Common myeloid progenitor, CD34-positive (primary cell): ENCODE measurements at regions not wholly inside any gene's neighbourhood (a gene's known extent, or its start where the extent isn't known, plus 50 kb on each side); places are given as distances from the start of the nearest gene placed in this dataset.

Experiments
- CTCF ChIA-PET: fragments of 350-600 bp; sonication (Branson Sonifier 250); formaldehyde crosslinking; loops from one replicate; lab custom pipeline; 2021; ENCODE audit warnings: antibody characterized with exemption; lab: Charles Lee
- POLR2A ChIA-PET: fragments of 350-600 bp; sonication (Branson Sonifier 250); formaldehyde crosslinking; loops from one replicate; lab custom pipeline; 2021; ENCODE audit warnings: antibody characterized with exemption; lab: Charles Lee
- DNase-seq, 3 donors: peaks; one replicate each; pipeline versions ENCODE4 v3.0.0 to v3.0.0-alpha.2; 2013
- H3K27ac ChIP-seq, 2 experiments: 1 replicate in 1 of 2; 2 replicates in 1 of 2; pipeline ENCODE4 v1.7.0; 2013; ENCODE audit warnings: inconsistent platforms in 2 of 2, low read length in 2 of 2, mild to moderate bottlenecking in 2 of 2, low read depth in 1 of 2, moderate library complexity in 1 of 2; ENCODE audit not compliant: severe bottlenecking in 2 of 2, insufficient read depth in 1 of 2, poor library complexity in 1 of 2
- H3K27me3 ChIP-seq, 5 experiments: replicated peaks in 2 of 5; 1 replicate in 3 of 5; 2 replicates in 2 of 5; pipeline versions ENCODE4 v1.6.1 to v1.7.0; 2013; ENCODE audit warnings: low read length in 4 of 5, mild to moderate bottlenecking in 2 of 5, moderate library complexity in 2 of 5, inconsistent platforms in 1 of 5; ENCODE audit not compliant: insufficient read depth in 5 of 5, control insufficient read depth in 4 of 5
- H3K36me3 ChIP-seq, 4 experiments: 1 replicate in 2 of 4; 2 replicates in 2 of 4; pipeline versions ENCODE4 v1.6.1 to v1.7.0; 2013; ENCODE audit warnings: low read length in 3 of 4, control low read depth in 1 of 4, mild to moderate bottlenecking in 1 of 4; ENCODE audit not compliant: control insufficient read depth in 4 of 4, insufficient read depth in 4 of 4
- H3K4me1 ChIP-seq, 4 experiments: 1 replicate in 3 of 4; 2 replicates in 1 of 4; pipeline versions ENCODE4 v1.6.1 to v1.7.1; 2013; ENCODE audit warnings: low read length in 3 of 4, mild to moderate bottlenecking in 3 of 4, control low read depth in 1 of 4, inconsistent platforms in 1 of 4, moderate library complexity in 1 of 4; ENCODE audit not compliant: control insufficient read depth in 4 of 4, insufficient read depth in 4 of 4; ENCODE audit errors: control extremely low read depth in 1 of 4
- H3K4me3 ChIP-seq, 7 experiments: 1 replicate in 4 of 7; 2 replicates in 3 of 7; pipeline versions ENCODE4 v1.5.1 to v1.7.0; 2013; ENCODE audit warnings: mild to moderate bottlenecking in 7 of 7, low read length in 6 of 7, moderate library complexity in 6 of 7, inconsistent platforms in 2 of 7, low read depth in 2 of 7, control low read depth in 1 of 7; ENCODE audit not compliant: insufficient read depth in 4 of 7, control insufficient read depth in 1 of 7; ENCODE audit errors: extremely low read depth in 1 of 7
- H3K9me3 ChIP-seq, 5 experiments: 1 replicate in 4 of 5; 2 replicates in 1 of 5; pipeline versions ENCODE4 v1.6.1 to v1.7.1; 2013; ENCODE audit warnings: low read length in 4 of 5, mild to moderate bottlenecking in 2 of 5, inconsistent platforms in 1 of 5, low read depth in 1 of 5, moderate library complexity in 1 of 5; ENCODE audit not compliant: control insufficient read depth in 4 of 5, insufficient read depth in 2 of 5; ENCODE audit errors: control extremely low read depth in 1 of 5
- WGBS: methylation state at CpG from one replicate; pipeline ENCODE4 v1.1.5; 2013; ENCODE audit not compliant: insufficient coverage; 5-methylcytosine and 5-hydroxymethylcytosine counted together

- CTCF ChIA-PET, result no interaction called here
- WGBS, result 71% methylated on average over 1 of the region's 2 CpGs
These were observed 1068.9 kb upstream of the RAG2 start for GRCh38 chr11:37666960-37667359.

GRCh38 chr11:37657645-37658044 lies 1059.6 kb upstream of the RAG2 start:
- H3K4me1 ChIP-seq, result no peaks in the 10 kb centered on the region
- ChIA-PET POLR2A (no interaction called here), CTCF (no interaction called here)
- H3K27me3 ChIP-seq, result no peaks in the 10 kb centered on the region
- H3K36me3 ChIP-seq, result no peaks in the 10 kb centered on the region
- no peaks in the 10 kb centered on the region for H3K9me3 ChIP-seq
- DNase-seq, result peak; percentile 2 to 11 (median 10)
- H3K27ac ChIP-seq, result no peak overlapping the region
- WGBS, result no CpG with 5 or more reads among the region's 1 CpG
- no peak overlapping the region for H3K4me3 ChIP-seq

More at GRCh38 chr11:37666960-37667359, 1068.9 kb upstream of the RAG2 start:
- Histone ChIP-seq H3K4me3 (no peak overlapping the region), H3K4me1 (no peaks in the 10 kb centered on the region), H3K9me3 (peaks cover 0 to 3% (median 0%) of the 10 kb centered on the region in 5 experiments), H3K36me3 (no peaks in the 10 kb centered on the region), H3K27ac (no peak overlapping the region), H3K27me3 (no peaks in the 10 kb centered on the region)
- POLR2A ChIA-PET, result no interaction called here
- no peak for DNase-seq

- 50% methylated on average over 1 of the region's 1 CpG for WGBS
- no peaks in the 10 kb centered on the region for H3K36me3 ChIP-seq
These were observed 1049.7 kb upstream of the RAG2 start for GRCh38 chr11:37647767-37648166.

GRCh38 chr11:37643968-37644367 lies 1045.9 kb upstream of the RAG2 start:
- Histone ChIP-seq H3K4me1 (peaks cover 0 to 2% (median 0%) of the 10 kb centered on the region in 4 experiments), H3K4me3 (no peak overlapping the region), H3K27me3 (no peaks in the 10 kb centered on the region), H3K27ac (no peak overlapping the region), H3K36me3 (no peaks in the 10 kb centered on the region), H3K9me3 (peaks cover 0 to 3% (median 0%) of the 10 kb centered on the region in 5 experiments)
- ChIA-PET POLR2A (no interaction called here), CTCF (no interaction called here)
- 100% methylated on average over 1 of the region's 2 CpGs for WGBS
- no peak for DNase-seq

More at GRCh38 chr11:37647767-37648166, 1049.7 kb upstream of the RAG2 start:
- no peak overlapping the region for H3K27ac ChIP-seq
- CTCF ChIA-PET, result no interaction called here
- no peak for DNase-seq
- H3K27me3 ChIP-seq, result no peaks in the 10 kb centered on the region
- no peaks in the 10 kb centered on the region for H3K9me3 ChIP-seq
- H3K4me1 ChIP-seq, result no peaks in the 10 kb centered on the region
- POLR2A ChIA-PET, result no interaction called here
- no peak overlapping the region for H3K4me3 ChIP-seq

- no CpG with 5 or more reads among the region's 2 CpGs for WGBS
- Histone ChIP-seq H3K4me3 (no peak overlapping the region), H3K9me3 (peaks cover 0 to 3% (median 0%) of the 10 kb centered on the region in 5 experiments), H3K4me1 (peaks cover 0 to 2% (median 0%) of the 10 kb centered on the region in 4 experiments), H3K36me3 (no peaks in the 10 kb centered on the region), H3K27me3 (no peaks in the 10 kb centered on the region), H3K27ac (no peak overlapping the region)
- no peak for DNase-seq
- POLR2A ChIA-PET, result no interaction called here
- CTCF ChIA-PET, result no interaction called here
These were observed 1044.3 kb upstream of the RAG2 start for GRCh38 chr11:37642296-37642695.

GRCh38 chr11:37632748-37633147 lies 1034.7 kb upstream of the RAG2 start:
- ChIA-PET POLR2A (no interaction called here), CTCF (no interaction called here)
- no peak for DNase-seq
- Histone ChIP-seq H3K36me3 (no peaks in the 10 kb centered on the region), H3K4me1 (peaks cover 0 to 17% (median 13%) of the 10 kb centered on the region in 4 experiments), H3K27ac (no peak overlapping the region), H3K9me3 (peaks cover 0 to 10% (median 0%) of the 10 kb centered on the region in 5 experiments), H3K4me3 (no peak overlapping the region), H3K27me3 (no peaks in the 10 kb centered on the region)

GRCh38 chr11:37630866-37631265 lies 1032.8 kb upstream of the RAG2 start:
- Histone ChIP-seq H3K9me3 (peaks cover 0 to 15% (median 4%) of the 10 kb centered on the region in 5 experiments), H3K27ac (peak overlapping the region in 1 of 2 experiments; percentile 27), H3K36me3 (no peaks in the 10 kb centered on the region), H3K4me3 (peak overlapping the region in 1 of 7 experiments; percentile 34), H3K27me3 (no peaks in the 10 kb centered on the region), H3K4me1 (peaks cover 0 to 17% (median 13%) of the 10 kb centered on the region in 4 experiments)
- WGBS, result no CpG with 5 or more reads among the region's 1 CpG
- CTCF ChIA-PET, result no interaction called here
- POLR2A ChIA-PET, result no interaction called here
- DNase-seq, result peak; percentile 17 to 86 (median 79)
